Sigmoid colon (tissue), 4 donors: ENCODE measurements at regions not wholly inside any gene's neighbourhood (a gene's known extent, or its start where the extent isn't known, plus 50 kb on each side); places are given as distances from the start of the nearest gene placed in this dataset.

Experiments
- CTCF ChIP-seq, 4 experiments: fragments of 450-650 bp in 3 of 4; fragments of 200-600 bp in 1 of 4; IDR thresholded peaks; one replicate each; pipeline ENCODE4 v1.5.1; 2016 to 2019; ENCODE audit warnings: antibody characterized with exemption in 4 of 4, mild to moderate bottlenecking in 3 of 4, moderate library complexity in 2 of 4
- POLR2A ChIP-seq, 2 donors: fragments of 450-650 bp; IDR thresholded peaks; one replicate each; pipeline ENCODE4 v1.6.1; 2016; ENCODE audit warnings: antibody characterized with exemption in 2 of 2, mild to moderate bottlenecking in 2 of 2, moderate library complexity in 2 of 2
- POLR2AphosphoS5 ChIP-seq, 4 donors: sonication (generic); formaldehyde crosslinking; IDR thresholded peaks; one replicate each; pipeline ENCODE4 v1.6.1; 2017; ENCODE audit warnings: antibody characterized with exemption in 4 of 4

GRCh38 chr12:53816360-53817020, 64.7 kb upstream of the CISTR start:
- TF ChIP-seq POLR2A (IDR thresholded peaks at IDR 0.05) (no peak), POLR2AphosphoS5 (IDR thresholded peaks at IDR 0.05) (no peak), CTCF (IDR thresholded peaks at IDR 0.05) (no peak)
